ENCODE measurements at regions not wholly inside any gene's neighbourhood (a gene's known extent, or its start where the extent isn't known, plus 50 kb on each side); places are given as distances from the start of the nearest gene placed in this dataset.

GRCh38 chr3:124597979-124598378 lies 132.3 kb upstream of the UMPS start:
- Mint-ChIP-seq H3K36me3 (no peaks in the 10 kb centered on the region), H3K27ac (no peak overlapping the region), H3K4me3 (no peak overlapping the region), H3K4me1 (ENCODE audit: unreplicated experiment) (peaks cover 35% of the 10 kb centered on the region), H3K9me3 (no peaks in the 10 kb centered on the region), H3K27me3 (no peaks in the 10 kb centered on the region)
- TF ChIP-seq, protein P1, sequence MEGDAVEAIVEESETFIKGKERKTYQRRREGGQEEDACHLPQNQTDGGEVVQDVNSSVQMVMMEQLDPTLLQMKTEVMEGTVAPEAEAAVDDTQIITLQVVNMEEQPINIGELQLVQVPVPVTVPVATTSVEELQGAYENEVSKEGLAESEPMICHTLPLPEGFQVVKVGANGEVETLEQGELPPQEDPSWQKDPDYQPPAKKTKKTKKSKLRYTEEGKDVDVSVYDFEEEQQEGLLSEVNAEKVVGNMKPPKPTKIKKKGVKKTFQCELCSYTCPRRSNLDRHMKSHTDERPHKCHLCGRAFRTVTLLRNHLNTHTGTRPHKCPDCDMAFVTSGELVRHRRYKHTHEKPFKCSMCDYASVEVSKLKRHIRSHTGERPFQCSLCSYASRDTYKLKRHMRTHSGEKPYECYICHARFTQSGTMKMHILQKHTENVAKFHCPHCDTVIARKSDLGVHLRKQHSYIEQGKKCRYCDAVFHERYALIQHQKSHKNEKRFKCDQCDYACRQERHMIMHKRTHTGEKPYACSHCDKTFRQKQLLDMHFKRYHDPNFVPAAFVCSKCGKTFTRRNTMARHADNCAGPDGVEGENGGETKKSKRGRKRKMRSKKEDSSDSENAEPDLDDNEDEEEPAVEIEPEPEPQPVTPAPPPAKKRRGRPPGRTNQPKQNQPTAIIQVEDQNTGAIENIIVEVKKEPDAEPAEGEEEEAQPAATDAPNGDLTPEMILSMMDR (conservative IDR thresholded peaks at IDR 0.05): no peak
- no peak for DNase-seq (ENCODE audit: extremely low spot score, unreplicated experiment)

DNA sequence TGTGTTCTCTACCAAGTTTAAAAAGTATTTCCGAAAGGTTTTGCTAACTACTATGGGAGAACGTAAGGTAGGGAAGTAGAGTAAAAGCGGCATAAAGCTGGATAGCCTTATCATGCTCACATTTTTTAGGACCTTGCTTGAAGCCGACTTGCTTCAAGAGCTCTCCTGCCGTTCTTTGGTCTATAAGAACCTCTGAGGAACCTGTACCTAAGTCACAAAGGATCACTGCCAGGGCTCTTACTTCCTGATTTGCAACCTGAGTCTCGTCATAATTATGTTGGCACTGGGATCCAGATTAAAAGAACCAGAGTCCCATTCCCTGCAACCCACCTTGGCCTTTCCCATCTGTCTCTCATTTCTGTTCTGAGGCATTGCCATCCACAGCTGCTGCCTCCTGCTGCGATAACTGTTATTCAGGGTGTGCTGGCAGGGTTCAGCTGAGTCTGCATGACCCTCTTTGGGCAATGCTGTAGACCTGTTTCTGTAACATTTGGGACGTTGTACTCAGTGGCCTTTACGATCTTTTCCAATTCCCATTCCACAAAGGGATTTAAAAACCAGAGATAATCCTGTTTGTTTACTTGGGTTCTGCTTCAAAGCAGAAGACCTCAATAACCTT lies 131.0 kb upstream of the UMPS start:
- Mint-ChIP-seq H3K27ac (peak overlapping the region; percentile 5), H3K9me3 (no peaks in the 10 kb centered on the region), H3K36me3 (no peaks in the 10 kb centered on the region), H3K4me3 (no peak overlapping the region), H3K27me3 (no peaks in the 10 kb centered on the region), H3K4me1 (ENCODE audit: unreplicated experiment) (peaks cover 31% of the 10 kb centered on the region)
- no peak for DNase-seq (ENCODE audit: extremely low spot score, unreplicated experiment)
- TF ChIP-seq, protein P1 (conservative IDR thresholded peaks at IDR 0.05): no peak

GRCh38 chr3:124599779-124600693 lies 130.2 kb upstream of the UMPS start:
- no peaks in the 10 kb centered on the region for H3K9me3 Mint-ChIP-seq
- no peak for DNase-seq (ENCODE audit: extremely low spot score, unreplicated experiment)
- H3K27ac Mint-ChIP-seq: peak overlapping the region; percentile 5
- peaks cover 31% of the 10 kb centered on the region for H3K4me1 Mint-ChIP-seq (ENCODE audit: unreplicated experiment)
- no peaks in the 10 kb centered on the region for H3K27me3 Mint-ChIP-seq
- no peaks in the 10 kb centered on the region for H3K36me3 Mint-ChIP-seq
- TF ChIP-seq, protein P1 (conservative IDR thresholded peaks at IDR 0.05): no peak
- H3K4me3 Mint-ChIP-seq: no peak overlapping the region

- Mint-ChIP-seq H3K4me3 (no peak overlapping the region), H3K4me1 (ENCODE audit: unreplicated experiment) (peaks cover 27% of the 10 kb centered on the region), H3K27ac (peak overlapping the region; percentile 79), H3K27me3 (no peaks in the 10 kb centered on the region), H3K36me3 (no peaks in the 10 kb centered on the region), H3K9me3 (no peaks in the 10 kb centered on the region)
- no peak for DNase-seq (ENCODE audit: extremely low spot score, unreplicated experiment)
- TF ChIP-seq, protein P1 (conservative IDR thresholded peaks at IDR 0.05): no peak
Observed at GRCh38 chr3:124600765-124601164, 129.5 kb upstream of the UMPS start.

DNA sequence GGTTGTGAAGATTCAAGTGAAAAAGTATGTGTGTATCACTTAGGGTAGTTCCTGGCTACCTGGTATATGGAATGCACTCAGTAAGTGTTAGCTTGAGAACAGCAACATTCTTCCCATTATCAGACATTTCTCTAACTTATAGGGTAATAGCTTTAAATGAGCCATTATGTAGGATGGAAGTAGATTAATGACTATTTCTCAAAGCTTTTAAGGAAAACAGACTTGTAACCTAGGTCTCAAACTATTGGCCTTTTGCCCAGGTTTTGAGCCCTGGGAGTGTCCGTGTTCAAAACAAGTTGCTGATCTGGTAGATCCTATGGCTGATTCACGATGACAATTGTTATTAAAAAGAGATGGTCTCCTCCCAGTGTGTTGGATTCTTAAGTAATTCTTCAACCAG lies 129.1 kb upstream of the UMPS start:
- no peaks in the 10 kb centered on the region for H3K36me3 Mint-ChIP-seq
- peak overlapping the region; percentile 79 for H3K27ac Mint-ChIP-seq
- no peaks in the 10 kb centered on the region for H3K9me3 Mint-ChIP-seq
- peaks cover 26% of the 10 kb centered on the region for H3K4me1 Mint-ChIP-seq (ENCODE audit: unreplicated experiment)
- TF ChIP-seq, protein P1 (conservative IDR thresholded peaks at IDR 0.05): no peak
- H3K4me3 Mint-ChIP-seq: no peak overlapping the region
- H3K27me3 Mint-ChIP-seq: no peaks in the 10 kb centered on the region
- DNase-seq (ENCODE audit: extremely low spot score, unreplicated experiment): no peak
